ENCODE measurements at regions not wholly inside any gene's neighbourhood (a gene's known extent, or its start where the extent isn't known, plus 50 kb on each side); places are given as distances from the start of the nearest gene placed in this dataset.

DNA sequence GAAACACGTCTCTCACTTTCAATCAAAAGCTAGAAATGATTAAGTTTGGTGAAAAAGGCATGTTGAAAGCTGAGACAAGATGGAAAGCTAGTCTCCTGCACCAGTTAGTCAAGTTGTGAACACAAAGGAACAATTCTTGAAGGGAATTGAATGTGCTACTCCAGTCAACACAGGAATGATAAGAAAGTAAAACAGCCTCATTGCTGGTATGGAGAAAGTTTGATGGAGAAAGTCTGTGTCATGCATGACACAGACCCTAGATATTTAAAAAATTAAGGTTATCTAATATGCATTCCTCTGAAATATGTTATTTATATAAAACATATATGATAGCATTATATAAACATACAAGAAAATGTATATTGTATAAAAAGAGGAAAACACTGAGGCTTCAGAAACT is 699.4 kb upstream of the FZD8 start (continued):
- TF ChIP-seq RFX5 (IDR thresholded peaks at IDR 0.05; ENCODE audit: borderline replicate concordance, low read depth, low read length) (no peak), NANOG (IDR thresholded peaks at IDR 0.05; ENCODE audit: insufficient read depth, low read depth, low read length, poor library complexity, severe bottlenecking) (no peak), HDAC6 (IDR thresholded peaks at IDR 0.05; ENCODE audit: low read depth, low read length) (no peak), SUZ12 (IDR thresholded peaks at IDR 0.05; ENCODE audit: low read length) (no peak), TAF1 (IDR thresholded peaks at IDR 0.05; ENCODE audit: low read depth, low read length) (no peak), BACH1 (IDR thresholded peaks at IDR 0.05; ENCODE audit: low read length) (no peak)
